ENCODE measurements at regions not wholly inside any gene's neighbourhood (a gene's known extent, or its start where the extent isn't known, plus 50 kb on each side); places are given as distances from the start of the nearest gene placed in this dataset.

DNA sequence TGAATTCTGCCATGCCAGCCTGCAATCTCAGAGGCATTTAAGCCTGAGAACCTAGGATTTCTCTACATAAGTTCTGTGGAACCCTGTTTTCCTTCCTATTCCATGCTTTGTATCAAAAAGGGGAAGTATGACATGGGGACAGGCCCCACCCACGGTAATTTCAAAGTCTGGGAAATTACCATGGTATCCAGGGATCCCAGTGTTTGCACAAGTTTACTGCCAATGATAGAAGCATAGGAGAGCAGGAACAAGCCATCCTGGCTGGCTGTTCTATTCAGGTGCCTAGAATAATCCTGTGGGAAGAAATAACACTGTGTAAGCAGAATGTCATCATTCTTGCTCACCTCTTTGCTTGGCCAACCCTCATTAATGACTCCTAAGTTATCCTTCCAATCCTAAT lies 53.8 kb upstream of the ATP1B1 start:
- no peak overlapping the region for H3K4me3 ChIP-seq (ENCODE audit: low read depth, low read length)
- DNase-seq (ENCODE audit: low read depth), result no peak
- TF ChIP-seq, protein P1, sequence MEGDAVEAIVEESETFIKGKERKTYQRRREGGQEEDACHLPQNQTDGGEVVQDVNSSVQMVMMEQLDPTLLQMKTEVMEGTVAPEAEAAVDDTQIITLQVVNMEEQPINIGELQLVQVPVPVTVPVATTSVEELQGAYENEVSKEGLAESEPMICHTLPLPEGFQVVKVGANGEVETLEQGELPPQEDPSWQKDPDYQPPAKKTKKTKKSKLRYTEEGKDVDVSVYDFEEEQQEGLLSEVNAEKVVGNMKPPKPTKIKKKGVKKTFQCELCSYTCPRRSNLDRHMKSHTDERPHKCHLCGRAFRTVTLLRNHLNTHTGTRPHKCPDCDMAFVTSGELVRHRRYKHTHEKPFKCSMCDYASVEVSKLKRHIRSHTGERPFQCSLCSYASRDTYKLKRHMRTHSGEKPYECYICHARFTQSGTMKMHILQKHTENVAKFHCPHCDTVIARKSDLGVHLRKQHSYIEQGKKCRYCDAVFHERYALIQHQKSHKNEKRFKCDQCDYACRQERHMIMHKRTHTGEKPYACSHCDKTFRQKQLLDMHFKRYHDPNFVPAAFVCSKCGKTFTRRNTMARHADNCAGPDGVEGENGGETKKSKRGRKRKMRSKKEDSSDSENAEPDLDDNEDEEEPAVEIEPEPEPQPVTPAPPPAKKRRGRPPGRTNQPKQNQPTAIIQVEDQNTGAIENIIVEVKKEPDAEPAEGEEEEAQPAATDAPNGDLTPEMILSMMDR (IDR thresholded peaks at IDR 0.05; ENCODE audit: insufficient read depth, low read length), result no peak

DNA sequence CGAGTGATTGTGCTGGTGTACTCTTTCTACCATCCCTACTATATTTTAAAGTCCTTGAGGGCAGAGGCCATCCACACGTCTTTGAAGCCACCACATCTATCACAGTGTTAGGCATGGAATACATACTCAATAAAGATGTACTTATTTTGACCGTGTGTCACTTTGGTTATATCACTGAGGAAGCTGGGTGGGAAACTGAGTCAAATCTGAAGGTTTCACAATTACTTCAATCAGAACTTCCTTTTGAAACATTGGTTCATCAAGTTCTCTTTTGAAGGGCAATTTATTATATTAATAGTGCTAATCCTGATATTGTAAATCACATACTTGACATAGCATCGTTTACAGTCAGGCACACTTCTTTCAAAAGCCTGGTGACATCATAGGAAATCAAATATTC lies 53.3 kb upstream of the ATP1B1 start:
- no peak overlapping the region for H3K4me3 ChIP-seq (ENCODE audit: low read depth, low read length)
- no peak for DNase-seq (ENCODE audit: low read depth)
- TF ChIP-seq, protein P1 (IDR thresholded peaks at IDR 0.05; ENCODE audit: insufficient read depth, low read length), result no peak
